HepG2 (cell line): ENCODE measurements at regions not wholly inside any gene's neighbourhood (a gene's known extent, or its start where the extent isn't known, plus 50 kb on each side); places are given as distances from the start of the nearest gene placed in this dataset.

Experiments
- ATAC-seq: fragments of 200-7000 bp; cut with Tn5 transposase; 3 replicates; pipeline ENCODE4 v1.9.1; 2020; ENCODE audit warnings: mild to moderate bottlenecking, moderate library complexity
- BruUV-seq: library from RNA; stranded (reverse); fragments of 400-500 nt; replicated peaks from 2 replicates; lab custom pipeline; 2021; lab: Mats Ljungman, UMichigan
- CTCF ChIA-PET: fragments of 300-600 bp; formaldehyde crosslinking; extraction: SDS; loops from one replicate; lab custom pipeline; 2021; ENCODE audit warnings: low total read pairs, inconsistent platforms, low intra/inter-chr PET ratio; lab: Yijun Ruan, JAX
- POLR2A ChIA-PET: fragments of 350-600 bp; sonication (Branson Sonifier 250); formaldehyde crosslinking; loops from one replicate; lab custom pipeline; 2020; ENCODE audit warnings: antibody characterized with exemption, inconsistent platforms; lab: Yijun Ruan, JAX
- DNase-seq: peaks from one replicate; pipeline ENCODE4 v3.0.0-alpha.2; 2015; ENCODE audit warnings: low spot score
- FAIRE-seq: peaks from 3 replicates; lab custom pipeline; 2011; peaks lifted over from hg19 to GRCh38; lab: Jason Lieb, UNC
- H2AFZ ChIP-seq: one replicate; pipeline ENCODE4 v1.6.1; 2011; ENCODE audit warnings: low read length, inconsistent platforms
- H3K27ac ChIP-seq: fragments of 300-600 bp; 3 replicates; pipeline ENCODE4 v1.8.0; 2011; ENCODE audit warnings: mixed run types, mild to moderate bottlenecking, mixed read lengths, low read length, inconsistent platforms; ENCODE audit not compliant: insufficient read depth; ENCODE audit errors: extremely low read length
- H3K27me3 ChIP-seq, 2 experiments: fragments of 200-600 bp in 1 of 2; 2 replicates in 1 of 2; 3 replicates in 1 of 2; pipeline versions ENCODE4 v1.6.0 to v1.8.0; 2011; ENCODE audit warnings: low read length in 2 of 2, mild to moderate bottlenecking in 2 of 2, moderate library complexity in 2 of 2, inconsistent platforms in 1 of 2; ENCODE audit not compliant: insufficient read depth in 2 of 2, control insufficient read depth in 1 of 2
- H3K36me3 ChIP-seq, 2 experiments: fragments of 200-600 bp in 1 of 2; replicated peaks in 1 of 2; 2 replicates in 1 of 2; 3 replicates in 1 of 2; pipeline versions ENCODE4 v1.5.1 to v1.8.0; 2011; ENCODE audit warnings: low read length in 2 of 2, inconsistent platforms in 1 of 2; ENCODE audit not compliant: insufficient read depth in 2 of 2, control insufficient read depth in 1 of 2
- H3K4me1 ChIP-seq: 2 replicates; pipeline ENCODE4 v1.5.1; 2012; ENCODE audit warnings: low read length, inconsistent platforms; ENCODE audit not compliant: insufficient read depth
- H3K4me2 ChIP-seq: 2 replicates; pipeline ENCODE4 v1.6.0; 2011; ENCODE audit warnings: low read depth, low read length, inconsistent platforms
- H3K4me3 ChIP-seq, 3 experiments: fragments of 200-600 bp in 1 of 3; sonication (generic), shearing (Covaris generic) in 1 of 3; replicated peaks in 1 of 3; 2 replicates each; pipeline ENCODE4 v1.5.1; 2011 to 2016; ENCODE audit warnings: low read length in 3 of 3, inconsistent platforms in 2 of 3, low read depth in 2 of 3, mild to moderate bottlenecking in 2 of 3, control low read depth in 1 of 3, mixed read lengths in 1 of 3; ENCODE audit not compliant: insufficient read depth in 1 of 3
- H3K79me2 ChIP-seq: one replicate; pipeline ENCODE4 v1.6.1; 2011; ENCODE audit warnings: low read length, inconsistent platforms; ENCODE audit not compliant: insufficient read depth
- H3K9ac ChIP-seq: 2 replicates; pipeline ENCODE4 v1.6.0; 2011; ENCODE audit warnings: mild to moderate bottlenecking, low read depth, low read length, inconsistent platforms; ENCODE audit not compliant: insufficient read depth
- H3K9me3 ChIP-seq: 2 replicates; pipeline ENCODE4 v1.5.1; 2012; ENCODE audit warnings: mild to moderate bottlenecking, low read length
- H4K20me1 ChIP-seq: 2 replicates; pipeline ENCODE4 v1.6.0; 2011; ENCODE audit warnings: inconsistent platforms, mild to moderate bottlenecking, low read length, moderate library complexity; ENCODE audit not compliant: insufficient read depth
- BRCA1 ChIP-seq: sonication (generic); formaldehyde crosslinking; IDR thresholded peaks from 2 replicates; pipeline ENCODE4 v1.4.0; 2020; ENCODE audit warnings: missing genetic modification reagents
- CBX5 ChIP-seq: sonication (generic); formaldehyde crosslinking; IDR thresholded peaks from 2 replicates; pipeline ENCODE4 v1.4.0; 2020; ENCODE audit warnings: missing genetic modification reagents, borderline replicate concordance
- GATAD1 ChIP-seq: IDR thresholded peaks from 2 replicates; pipeline ENCODE4 v1.6.1; 2016; ENCODE audit warnings: missing genetic modification reagents, missing compliant biosample characterization
- HOXD1 ChIP-seq: sonication (generic); formaldehyde crosslinking; IDR thresholded peaks from 2 replicates; pipeline ENCODE4 v1.5.0; 2020; ENCODE audit warnings: missing genetic modification reagents
- MEF2D ChIP-seq: sonication (generic); formaldehyde crosslinking; IDR thresholded peaks from 2 replicates; pipeline ENCODE4 v1.5.1; 2020; ENCODE audit warnings: mild to moderate bottlenecking, missing genetic modification reagents
- RFX3 ChIP-seq: IDR thresholded peaks from 2 replicates; pipeline ENCODE4 v1.6.1; 2016; ENCODE audit warnings: missing biosample characterization, missing genetic modification reagents
- ZBTB20 ChIP-seq: sonication (generic); formaldehyde crosslinking; IDR thresholded peaks from 2 replicates; pipeline ENCODE4 v1.8.1; 2023; ENCODE audit warnings: missing genetic modification reagents, low read depth, mild to moderate bottlenecking, borderline replicate concordance
- ZNF138 ChIP-seq: sonication (generic); formaldehyde crosslinking; IDR thresholded peaks from 2 replicates; pipeline ENCODE4 v1.5.0; 2020; ENCODE audit warnings: mild to moderate bottlenecking, low read depth, missing genetic modification reagents
- ZNF362 ChIP-seq: sonication (generic); formaldehyde crosslinking; IDR thresholded peaks from 2 replicates; pipeline ENCODE4 v1.4.0; 2020; ENCODE audit warnings: missing genetic modification reagents, mild to moderate bottlenecking, borderline replicate concordance
- WGBS: methylation state at CpG from one replicate; pipeline ENCODE4 v1.1.6; 2017; ENCODE audit warnings: low lambda C conversion rate; 5-methylcytosine and 5-hydroxymethylcytosine counted together
- in situ Hi-C: cut with HindIII; loops from 2 replicates; pipeline ENCODE4 v1.10.0; 2017; ENCODE audit warnings: low pct_unique_long_range_greater_than_20kb; ENCODE audit not compliant: extremely low pct_ligation_motif_present
- intact Hi-C: fragments of 100-400 bp; cut with micrococcal nuclease; formaldehyde crosslinking; loops from one replicate; pipeline ENCODE4 v1.10.0; 2022; ENCODE audit not compliant: unreplicated experiment
- TF ChIP-seq, protein P1 (sequence below): sonication (generic); formaldehyde crosslinking; IDR thresholded peaks from 2 replicates; pipeline ENCODE4 v1.4.0; 2020; ENCODE audit warnings: mild to moderate bottlenecking, low read depth, missing genetic modification reagents
- TF ChIP-seq, protein P2 (sequence below): sonication (generic); formaldehyde crosslinking; IDR thresholded peaks from 2 replicates; pipeline ENCODE4 v1.8.0; 2022; ENCODE audit warnings: missing genetic modification reagents, mild to moderate bottlenecking, borderline replicate concordance
- TF ChIP-seq, protein P3 (sequence below): sonication (generic); formaldehyde crosslinking; IDR thresholded peaks from 2 replicates; pipeline ENCODE4 v1.5.1; 2020; ENCODE audit warnings: missing genetic modification reagents, mild to moderate bottlenecking, borderline replicate concordance

GRCh38 chrX:149365061-149365460 is 140.0 kb downstream of the IDS start:
- in situ Hi-C loops = no loop called here
- H3K4me1 ChIP-seq = peaks cover 10% of the 10 kb centered on the region
- H3K4me3 ChIP-seq = no peak overlapping the region
- WGBS = 5% methylated on average over 1 of the region's 1 CpG
- H2AFZ ChIP-seq = no peak overlapping the region
- H3K79me2 ChIP-seq = no peaks in the 10 kb centered on the region
- no peak overlapping the region for H3K27ac ChIP-seq
- no peak overlapping the region for H3K4me2 ChIP-seq
- ATAC-seq = no peak
- no peaks in the 10 kb centered on the region for H4K20me1 ChIP-seq
- H3K36me3 ChIP-seq = no peaks in the 10 kb centered on the region
- POLR2A ChIA-PET = no interaction called here
- no peaks in the 10 kb centered on the region for H3K9me3 ChIP-seq
- H3K9ac ChIP-seq = no peak overlapping the region
- intact Hi-C loops = no loop called here
- no peaks in the 10 kb centered on the region for H3K27me3 ChIP-seq
- DNase-seq = peak; percentile 2
- no TSS peak for BruUV-seq
- FAIRE-seq = no peak
- CTCF ChIA-PET = no interaction called here
- no peak for TF ChIP-seq ZBTB20 (CRISPR knock-in tag)
- TF ChIP-seq, protein P1, sequence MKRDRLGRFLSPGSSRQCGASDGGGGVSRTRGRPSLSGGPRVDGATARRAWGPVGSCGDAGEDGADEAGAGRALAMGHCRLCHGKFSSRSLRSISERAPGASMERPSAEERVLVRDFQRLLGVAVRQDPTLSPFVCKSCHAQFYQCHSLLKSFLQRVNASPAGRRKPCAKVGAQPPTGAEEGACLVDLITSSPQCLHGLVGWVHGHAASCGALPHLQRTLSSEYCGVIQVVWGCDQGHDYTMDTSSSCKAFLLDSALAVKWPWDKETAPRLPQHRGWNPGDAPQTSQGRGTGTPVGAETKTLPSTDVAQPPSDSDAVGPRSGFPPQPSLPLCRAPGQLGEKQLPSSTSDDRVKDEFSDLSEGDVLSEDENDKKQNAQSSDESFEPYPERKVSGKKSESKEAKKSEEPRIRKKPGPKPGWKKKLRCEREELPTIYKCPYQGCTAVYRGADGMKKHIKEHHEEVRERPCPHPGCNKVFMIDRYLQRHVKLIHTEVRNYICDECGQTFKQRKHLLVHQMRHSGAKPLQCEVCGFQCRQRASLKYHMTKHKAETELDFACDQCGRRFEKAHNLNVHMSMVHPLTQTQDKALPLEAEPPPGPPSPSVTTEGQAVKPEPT (CRISPR knock-in tag) = no peak
- no peak for TF ChIP-seq MEF2D (CRISPR knock-in tag)
- TF ChIP-seq BRCA1 (CRISPR knock-in tag) = no peak
- TF ChIP-seq ZNF362 (CRISPR knock-in tag) = no peak
- no peak for TF ChIP-seq HOXD1
- no peak for TF ChIP-seq ZNF138
- no peak for TF ChIP-seq GATAD1 (CRISPR knock-in tag)
- no peak for TF ChIP-seq CBX5
- TF ChIP-seq, protein P2, sequence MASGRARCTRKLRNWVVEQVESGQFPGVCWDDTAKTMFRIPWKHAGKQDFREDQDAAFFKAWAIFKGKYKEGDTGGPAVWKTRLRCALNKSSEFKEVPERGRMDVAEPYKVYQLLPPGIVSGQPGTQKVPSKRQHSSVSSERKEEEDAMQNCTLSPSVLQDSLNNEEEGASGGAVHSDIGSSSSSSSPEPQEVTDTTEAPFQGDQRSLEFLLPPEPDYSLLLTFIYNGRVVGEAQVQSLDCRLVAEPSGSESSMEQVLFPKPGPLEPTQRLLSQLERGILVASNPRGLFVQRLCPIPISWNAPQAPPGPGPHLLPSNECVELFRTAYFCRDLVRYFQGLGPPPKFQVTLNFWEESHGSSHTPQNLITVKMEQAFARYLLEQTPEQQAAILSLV (CRISPR knock-in tag) = no peak
- TF ChIP-seq RFX3 = no peak
- TF ChIP-seq, protein P3, sequence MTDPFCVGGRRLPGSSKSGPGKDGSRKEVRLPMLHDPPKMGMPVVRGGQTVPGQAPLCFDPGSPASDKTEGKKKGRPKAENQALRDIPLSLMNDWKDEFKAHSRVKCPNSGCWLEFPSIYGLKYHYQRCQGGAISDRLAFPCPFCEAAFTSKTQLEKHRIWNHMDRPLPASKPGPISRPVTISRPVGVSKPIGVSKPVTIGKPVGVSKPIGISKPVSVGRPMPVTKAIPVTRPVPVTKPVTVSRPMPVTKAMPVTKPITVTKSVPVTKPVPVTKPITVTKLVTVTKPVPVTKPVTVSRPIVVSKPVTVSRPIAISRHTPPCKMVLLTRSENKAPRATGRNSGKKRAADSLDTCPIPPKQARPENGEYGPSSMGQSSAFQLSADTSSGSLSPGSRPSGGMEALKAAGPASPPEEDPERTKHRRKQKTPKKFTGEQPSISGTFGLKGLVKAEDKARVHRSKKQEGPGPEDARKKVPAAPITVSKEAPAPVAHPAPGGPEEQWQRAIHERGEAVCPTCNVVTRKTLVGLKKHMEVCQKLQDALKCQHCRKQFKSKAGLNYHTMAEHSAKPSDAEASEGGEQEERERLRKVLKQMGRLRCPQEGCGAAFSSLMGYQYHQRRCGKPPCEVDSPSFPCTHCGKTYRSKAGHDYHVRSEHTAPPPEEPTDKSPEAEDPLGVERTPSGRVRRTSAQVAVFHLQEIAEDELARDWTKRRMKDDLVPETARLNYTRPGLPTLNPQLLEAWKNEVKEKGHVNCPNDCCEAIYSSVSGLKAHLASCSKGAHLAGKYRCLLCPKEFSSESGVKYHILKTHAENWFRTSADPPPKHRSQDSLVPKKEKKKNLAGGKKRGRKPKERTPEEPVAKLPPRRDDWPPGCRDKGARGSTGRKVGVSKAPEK = no peak
- TF ChIP-seq, all 625 proteins: peak for 0
